NCI-H2171 (cell line): ENCODE measurements at regions not wholly inside any gene's neighbourhood (a gene's known extent, or its start where the extent isn't known, plus 50 kb on each side); places are given as distances from the start of the nearest gene placed in this dataset.
"Not testable (repeated sequence)": the region's sequence is repeated elsewhere in the genome, so short reads cannot be mapped to it uniquely, and the experiment has no call there.

ENCODE experiments used
- DNase-seq: peaks from one replicate; lab custom pipeline; 2025; lab: John Stamatoyannopoulos, UW

DNA sequence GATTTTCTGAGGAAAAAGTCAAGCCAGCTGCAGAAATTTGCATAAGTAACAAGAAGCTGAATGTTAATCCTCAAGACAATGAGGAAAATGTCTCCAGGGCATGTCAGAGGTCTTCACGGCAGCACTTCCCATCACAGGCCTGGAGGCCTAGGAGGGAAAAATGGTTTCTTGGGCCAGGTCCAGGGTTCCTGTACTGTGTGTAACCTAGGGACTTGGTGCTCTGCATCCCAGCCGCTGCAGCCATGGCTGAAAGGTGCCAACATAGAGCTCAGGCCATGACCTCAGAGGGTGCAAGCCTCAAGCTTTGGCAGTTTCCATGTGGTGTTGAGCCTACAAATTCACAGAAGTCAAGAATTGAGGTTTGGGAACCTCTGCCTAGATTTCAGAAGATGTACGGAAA, 144.1 kb downstream of the AKR1D1 start:
- DNase-seq, result not testable (repeated sequence)

GRCh38 chr7:138221388-138221787, 145.1 kb downstream of the AKR1D1 start:
- DNase-seq, result not testable (repeated sequence)

- no peak for DNase-seq
Measured at GRCh38 chr7:138223402-138223879, 147.2 kb downstream of the AKR1D1 start.

GRCh38 chr7:138226001-138226476, 149.8 kb downstream of the AKR1D1 start:
- no peak for DNase-seq

GRCh38 chr7:138226745-138227279, 150.6 kb downstream of the AKR1D1 start:
- no peak for DNase-seq

GRCh38 chr7:138228119-138228518, 151.9 kb downstream of the AKR1D1 start:
- no peak for DNase-seq

GRCh38 chr7:138228769-138229168, 152.5 kb downstream of the AKR1D1 start:
- DNase-seq, result no peak

DNA sequence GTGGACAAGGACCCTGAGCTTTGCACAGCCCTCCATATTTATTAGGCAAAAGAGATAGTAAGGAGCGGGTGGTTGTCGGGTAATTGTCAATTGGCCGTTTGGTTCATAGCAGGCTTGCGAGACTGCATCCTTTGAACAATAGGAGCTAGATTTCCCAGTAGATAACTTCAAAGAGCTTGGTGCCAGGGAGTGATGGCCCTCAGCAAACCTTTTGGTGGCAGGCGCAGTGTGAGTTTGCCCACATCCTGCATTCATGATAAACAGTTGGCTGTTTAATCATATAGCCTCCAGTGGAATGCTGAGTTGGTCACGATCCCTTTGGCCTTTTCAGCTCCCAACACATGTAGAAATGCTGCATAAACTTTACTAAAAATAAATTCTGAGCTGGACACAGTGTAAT, 156.9 kb downstream of the AKR1D1 start:
- no peak for DNase-seq

GRCh38 chr7:138235207-138235606, 158.9 kb downstream of the AKR1D1 start:
- DNase-seq, result no peak

DNA sequence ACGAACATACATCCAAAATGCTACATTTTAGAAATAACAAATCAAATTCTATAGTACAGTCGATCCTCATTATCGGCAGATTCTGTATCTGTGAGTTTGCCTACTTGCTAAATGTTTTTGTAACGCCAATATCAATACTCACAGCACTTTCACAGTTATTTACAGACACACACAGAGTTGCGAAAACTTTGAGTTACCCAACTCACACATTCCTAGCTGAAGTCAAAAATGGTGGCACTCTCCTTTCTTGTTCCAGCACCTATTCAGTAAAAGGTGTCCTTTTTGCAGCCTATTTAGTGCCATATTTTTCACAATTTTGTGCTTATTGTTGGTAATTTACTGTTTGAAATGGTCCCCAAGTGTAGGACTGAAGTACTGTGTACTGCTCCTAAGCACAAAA, 161.7 kb downstream of the AKR1D1 start:
- no peak for DNase-seq

DNA sequence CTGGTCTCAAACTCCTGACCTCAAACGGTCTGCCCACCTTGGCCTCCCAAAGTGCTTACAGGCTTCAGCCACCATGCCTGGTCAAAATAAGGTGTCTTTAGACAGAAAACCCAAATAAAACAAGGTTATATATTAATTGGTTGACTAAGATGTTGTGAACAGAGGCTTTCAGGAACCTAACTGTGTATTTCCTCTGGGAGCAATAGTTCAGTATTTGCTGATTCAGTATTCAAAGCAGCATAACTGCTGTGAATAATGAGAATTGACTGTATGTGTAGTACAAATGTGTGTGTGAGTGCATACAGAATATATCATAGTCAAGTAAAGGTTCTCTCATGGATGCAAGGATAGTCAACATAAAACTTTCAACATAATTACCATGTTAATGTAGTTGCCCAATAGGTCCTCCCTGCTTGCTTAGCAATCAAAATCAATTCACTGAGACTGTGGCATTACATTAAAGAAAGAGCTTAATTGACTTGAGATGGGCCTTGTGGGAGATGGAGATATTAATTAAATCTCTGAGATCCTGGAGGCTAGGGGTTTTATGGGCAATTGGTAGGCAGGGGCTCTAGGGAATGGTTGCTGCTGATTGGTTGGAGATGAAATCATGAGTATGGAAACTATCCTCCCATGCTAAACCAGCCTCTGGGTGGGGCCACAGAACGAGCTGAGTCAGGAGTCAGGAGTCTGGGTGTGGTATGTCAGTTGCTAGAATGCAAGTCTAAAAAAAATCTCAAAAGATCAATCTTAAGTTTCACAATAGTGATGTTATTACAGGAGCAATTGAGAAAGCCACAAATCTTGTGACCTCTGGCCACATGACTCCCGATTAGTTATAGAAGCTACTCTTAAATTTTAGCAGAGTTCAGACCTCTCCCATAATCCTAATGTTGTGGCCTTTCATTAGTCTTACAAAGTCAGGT, 162.7 kb downstream of the AKR1D1 start:
- DNase-seq, result no peak

DNA sequence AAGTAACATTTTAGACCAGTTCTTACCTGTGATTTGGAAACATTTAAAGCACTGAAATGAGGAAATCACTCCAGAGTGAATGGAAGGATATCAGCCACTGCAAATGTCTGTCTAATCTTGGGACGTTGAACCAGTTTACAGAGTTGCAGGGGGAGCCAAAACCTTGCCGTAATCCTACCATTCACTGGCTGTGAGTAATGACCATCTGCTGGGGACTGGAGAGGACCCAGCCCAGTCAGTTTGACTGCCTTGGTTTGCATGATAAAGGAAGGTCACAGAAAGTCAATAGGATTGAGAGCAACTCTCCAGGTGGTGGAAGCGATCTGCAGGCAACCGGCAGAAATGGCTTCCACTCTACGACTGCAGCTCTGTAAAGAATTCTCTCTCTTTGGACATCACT, 167.2 kb downstream of the AKR1D1 start:
- DNase-seq, result no peak

- no peak for DNase-seq
Measured at GRCh38 chr7:138243836-138244235, 167.6 kb downstream of the AKR1D1 start.

GRCh38 chr7:138244606-138245005, 168.3 kb downstream of the AKR1D1 start:
- DNase-seq, result no peak

- DNase-seq, result no peak
Measured at GRCh38 chr7:138245216-138245615, 169.0 kb downstream of the AKR1D1 start.

- no peak for DNase-seq
Measured at GRCh38 chr7:138245682-138246081, 169.4 kb downstream of the AKR1D1 start.

DNA sequence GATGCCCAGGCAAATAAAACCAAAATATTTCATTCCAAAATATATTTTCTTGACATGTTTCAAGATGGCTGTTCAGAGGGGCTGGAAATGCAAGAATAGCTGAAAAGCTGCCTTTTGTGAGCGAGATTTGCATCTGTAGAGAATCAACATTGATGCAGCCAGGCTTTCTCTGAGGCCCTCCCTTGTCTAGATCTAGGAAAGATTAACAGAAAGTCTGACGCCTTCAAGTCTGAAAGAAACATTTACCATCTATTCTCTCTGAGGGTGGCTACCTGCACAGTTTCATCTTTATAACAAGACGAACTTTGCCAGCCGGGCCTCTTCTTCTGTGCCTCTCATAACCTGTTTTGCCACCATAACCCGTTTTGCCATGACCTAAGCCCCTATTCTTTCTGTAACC, 170.2 kb downstream of the AKR1D1 start:
- no peak for DNase-seq

DNA sequence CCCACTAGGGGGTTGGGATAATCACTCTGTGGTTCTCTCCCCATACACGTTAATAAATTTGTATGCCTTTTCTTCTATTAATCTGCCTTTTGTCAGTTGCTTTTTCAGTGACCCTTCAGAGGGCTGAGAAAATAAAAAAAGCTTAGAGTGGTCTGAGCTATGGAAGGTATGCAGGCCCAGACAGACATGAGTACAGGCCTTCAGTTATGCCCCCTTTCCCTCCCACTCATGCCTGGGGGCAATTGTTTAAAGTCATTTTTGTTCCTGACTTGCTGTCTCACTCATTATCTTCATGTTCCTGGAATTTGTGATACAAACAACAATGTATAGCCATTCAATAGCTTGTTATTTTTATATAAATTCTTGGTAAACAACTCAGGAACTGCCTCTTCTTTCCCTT, 170.8 kb downstream of the AKR1D1 start:
- DNase-seq, result no peak

GRCh38 chr7:138247568-138248333, 171.5 kb downstream of the AKR1D1 start:
- no peak for DNase-seq

- no peak for DNase-seq
Measured at GRCh38 chr7:138248609-138249008, 172.3 kb downstream of the AKR1D1 start.

GRCh38 chr7:138249975-138250374, 173.7 kb downstream of the AKR1D1 start:
- no peak for DNase-seq

DNA sequence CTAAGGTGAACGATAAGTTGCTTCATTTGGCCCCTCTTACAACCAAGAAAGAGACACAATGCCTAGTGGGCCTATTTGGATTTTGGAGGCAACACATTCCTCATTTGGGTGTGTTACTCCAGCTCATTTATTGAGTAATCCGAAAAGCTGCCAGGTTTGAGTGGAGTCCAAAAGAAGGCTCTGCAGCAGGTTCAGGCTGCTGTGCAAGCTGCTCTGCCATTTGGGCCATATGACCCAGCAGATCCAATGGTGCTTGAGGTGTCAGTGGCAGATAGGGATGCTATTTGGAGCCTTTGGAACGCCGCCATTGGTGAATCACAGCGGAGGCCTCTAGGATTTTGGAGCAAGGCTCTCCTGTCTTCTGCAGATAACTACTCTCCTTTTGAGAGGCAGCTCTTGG, 176.4 kb downstream of the AKR1D1 start:
- not testable (repeated sequence) for DNase-seq

GRCh38 chr7:138254444-138254843, 178.2 kb downstream of the AKR1D1 start:
- no peak for DNase-seq
